Stimulated activated CD4-positive, alpha-beta T cell treated with anti-CD3 and anti-CD28 coated beads, Interleukin-1b, Interleukin-23, amount 100 ng/mL, for 48 hours (primary cell): ENCODE measurements at regions not wholly inside any gene's neighbourhood (a gene's known extent, or its start where the extent isn't known, plus 50 kb on each side); places are given as distances from the start of the nearest gene placed in this dataset.

Experiments
- DNase-seq: peaks from one replicate; pipeline ENCODE4 v3.0.0-alpha.2; 2020

GRCh38 chr9:105148328-105149006 lies 96.0 kb upstream of the SLC44A1 start:
- DNase-seq: no peak

- no peak for DNase-seq
Measured at GRCh38 chr9:105150991-105151685, 93.3 kb upstream of the SLC44A1 start.

GRCh38 chr9:105151686-105151995 lies 92.8 kb upstream of the SLC44A1 start:
- no peak for DNase-seq

- no peak for DNase-seq
Measured at GRCh38 chr9:105154723-105155191, 89.7 kb upstream of the SLC44A1 start.

GRCh38 chr9:105157171-105157583 lies 87.3 kb upstream of the SLC44A1 start:
- no peak for DNase-seq

- DNase-seq: no peak
Measured at GRCh38 chr9:105158020-105158419, 86.4 kb upstream of the SLC44A1 start.

- DNase-seq: no peak
Measured at GRCh38 chr9:105158898-105159297, 85.6 kb upstream of the SLC44A1 start.

- DNase-seq: no peak
Measured at GRCh38 chr9:105168870-105169319, 75.6 kb upstream of the SLC44A1 start.

- no peak for DNase-seq
Measured at GRCh38 chr9:105171076-105171475, 73.4 kb upstream of the SLC44A1 start.

GRCh38 chr9:105171589-105171988 lies 72.9 kb upstream of the SLC44A1 start:
- DNase-seq: no peak

- DNase-seq: no peak
Measured at GRCh38 chr9:105172436-105172835, 72.0 kb upstream of the SLC44A1 start.

- DNase-seq: no peak
Measured at GRCh38 chr9:105173306-105173705, 71.1 kb upstream of the SLC44A1 start.

- DNase-seq: no peak
Measured at GRCh38 chr9:105173826-105174225, 70.6 kb upstream of the SLC44A1 start.

- DNase-seq: no peak
Measured at GRCh38 chr9:105176194-105176593, 68.3 kb upstream of the SLC44A1 start.

GRCh38 chr9:105178076-105178475 lies 66.4 kb upstream of the SLC44A1 start:
- no peak for DNase-seq

- no peak for DNase-seq
Measured at GRCh38 chr9:105187781-105188180, 56.7 kb upstream of the SLC44A1 start.

GRCh38 chr9:105188746-105189145 lies 55.7 kb upstream of the SLC44A1 start:
- DNase-seq: no peak

- no peak for DNase-seq
Measured at GRCh38 chr9:105191508-105192121, 52.8 kb upstream of the SLC44A1 start.

- DNase-seq: no peak
Measured at GRCh38 chr9:105193560-105193959, 50.9 kb upstream of the SLC44A1 start.

GRCh38 chr9:105194234-105194633 lies 50.2 kb upstream of the SLC44A1 start:
- DNase-seq: no peak
